Sigmoid colon (tissue), 4 donors: ENCODE measurements at regions not wholly inside any gene's neighbourhood (a gene's known extent, or its start where the extent isn't known, plus 50 kb on each side); places are given as distances from the start of the nearest gene placed in this dataset.

Experiments used
- CTCF ChIP-seq, 4 experiments: fragments of 450-650 bp in 3 of 4; fragments of 200-600 bp in 1 of 4; IDR thresholded peaks; one replicate each; pipeline ENCODE4 v1.5.1; 2016 to 2019; ENCODE audit warnings: antibody characterized with exemption in 4 of 4, mild to moderate bottlenecking in 3 of 4, moderate library complexity in 2 of 4
- EP300 ChIP-seq, 4 donors: sonication (generic); formaldehyde crosslinking; IDR thresholded peaks; one replicate each; pipeline ENCODE4 v1.6.1; 2017; ENCODE audit warnings: antibody characterized with exemption in 4 of 4
- POLR2A ChIP-seq, 2 donors: fragments of 450-650 bp; IDR thresholded peaks; one replicate each; pipeline ENCODE4 v1.6.1; 2016; ENCODE audit warnings: antibody characterized with exemption in 2 of 2, mild to moderate bottlenecking in 2 of 2, moderate library complexity in 2 of 2

- TF ChIP-seq CTCF (IDR thresholded peaks at IDR 0.05) (no peak), POLR2A (IDR thresholded peaks at IDR 0.05) (no peak), EP300 (IDR thresholded peaks at IDR 0.05) (no peak)
Observed at GRCh38 chr1:109814223-109814622, 50.5 kb upstream of the EPS8L3 start.
